Lower leg skin (tissue), 4 donors: ENCODE measurements at regions not wholly inside any gene's neighbourhood (a gene's known extent, or its start where the extent isn't known, plus 50 kb on each side); places are given as distances from the start of the nearest gene placed in this dataset.

Experiments used
- DNase-seq, 2 donors: peaks; one replicate each; pipeline ENCODE4 v3.0.0-alpha.2; 2019; ENCODE audit warnings: low spot score in 2 of 2
- H3K4me3 ChIP-seq: fragments of 200-600 bp; sonication (generic); 2 replicates; pipeline ENCODE4 v1.5.1; 2017; ENCODE audit warnings: mild to moderate bottlenecking, low read depth; ENCODE audit not compliant: poor library complexity, severe bottlenecking
- CTCF ChIP-seq, 3 donors: fragments of 450-650 bp; IDR thresholded peaks; one replicate each; pipeline ENCODE4 v1.5.1; 2016; ENCODE audit warnings: antibody characterized with exemption in 3 of 3, mild to moderate bottlenecking in 3 of 3, moderate library complexity in 2 of 3
- POLR2A ChIP-seq, 2 donors: fragments of 450-650 bp; IDR thresholded peaks; one replicate each; pipeline ENCODE4 v1.6.1; 2016 to 2017; ENCODE audit warnings: antibody characterized with exemption in 2 of 2, mild to moderate bottlenecking in 1 of 2, moderate library complexity in 1 of 2
- WGBS, 2 donors: methylation state at CpG; one replicate each; pipeline ENCODE4 v1.1.5; 2018; 5-methylcytosine and 5-hydroxymethylcytosine counted together
- intact Hi-C: fragments of 100-400 bp; cut with DNase I; formaldehyde crosslinking; loops from one replicate; pipeline ENCODE4 v1.15.0; 2023; ENCODE audit warnings: low total_unique reads

DNA sequence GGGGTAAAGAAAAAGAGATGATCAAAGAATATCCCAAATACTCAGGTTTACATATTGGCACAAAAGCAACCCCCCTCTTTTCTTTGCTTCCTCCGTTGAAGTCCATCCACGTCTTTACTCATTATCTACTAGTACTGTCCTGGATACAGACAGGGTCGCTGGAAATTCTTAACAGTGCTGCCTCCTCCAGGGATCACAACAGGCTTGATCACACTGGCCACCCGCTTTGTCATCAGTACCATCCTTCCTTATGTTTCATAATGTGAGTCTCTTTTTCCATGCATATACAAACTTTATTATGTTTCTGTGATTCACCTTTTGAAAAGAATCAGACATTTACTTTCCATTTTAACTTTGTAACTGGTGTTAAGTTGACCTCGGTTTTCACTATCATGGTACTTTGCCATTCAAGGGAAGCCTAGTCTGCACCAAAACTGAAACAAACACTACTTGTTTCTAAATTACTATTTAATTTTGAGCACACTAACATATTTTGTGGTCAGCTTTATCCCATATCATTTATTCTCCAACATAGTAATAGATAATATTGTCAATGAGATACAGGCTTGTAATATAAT is 387.5 kb upstream of the PPP1R2C start:
- 55 to 80% methylated on average over 5 of the region's 5 CpGs for WGBS, 2 donors
- no peak for TF ChIP-seq POLR2A (IDR thresholded peaks at IDR 0.05)
- no peak for TF ChIP-seq CTCF (IDR thresholded peaks at IDR 0.05)
- intact Hi-C loops = no loop called here
- DNase-seq = no peak
- no peak overlapping the region for H3K4me3 ChIP-seq

- no peak for DNase-seq
- intact Hi-C loops = no loop called here
- no peak for TF ChIP-seq CTCF (IDR thresholded peaks at IDR 0.05)
- TF ChIP-seq POLR2A (IDR thresholded peaks at IDR 0.05) = no peak
- no peak overlapping the region for H3K4me3 ChIP-seq
Observed at GRCh38 chrX:43166874-43167273, 388.9 kb upstream of the PPP1R2C start.

DNA sequence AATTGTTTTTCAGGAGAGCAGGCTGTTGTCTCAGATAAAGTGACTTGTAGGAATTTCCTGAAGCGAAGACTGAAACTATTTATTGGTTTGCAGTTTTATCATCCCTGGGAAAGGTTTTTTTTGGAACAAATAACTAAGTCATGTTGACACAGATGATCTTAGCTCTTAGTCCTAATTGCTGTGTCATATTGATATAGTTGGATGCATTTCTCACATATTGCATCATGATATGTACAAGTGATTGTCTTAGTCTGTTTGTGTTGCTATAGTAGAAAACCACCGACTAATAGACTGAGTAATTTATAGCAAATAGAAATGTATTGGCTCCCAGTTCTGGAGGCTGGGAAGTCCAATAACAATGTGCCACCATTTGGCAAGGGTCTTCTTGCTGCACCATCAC is 397.5 kb upstream of the PPP1R2C start:
- H3K4me3 ChIP-seq = no peak overlapping the region
- intact Hi-C loops = no loop called here
- WGBS, 2 donors = 56 to 69% methylated on average over 2 of the region's 2 CpGs
- no peak for DNase-seq
- no peak for TF ChIP-seq CTCF (IDR thresholded peaks at IDR 0.05)
- TF ChIP-seq POLR2A (IDR thresholded peaks at IDR 0.05) = no peak

GRCh38 chrX:43176686-43177085 is 398.7 kb upstream of the PPP1R2C start:
- TF ChIP-seq CTCF (IDR thresholded peaks at IDR 0.05) = no peak
- TF ChIP-seq POLR2A (IDR thresholded peaks at IDR 0.05) = no peak
- H3K4me3 ChIP-seq = no peak overlapping the region
- DNase-seq = no peak
- WGBS, 2 donors = 79 to 85% methylated on average over 6 of the region's 6 CpGs
- intact Hi-C loops = no loop called here

GRCh38 chrX:43188296-43188695 is 410.3 kb upstream of the PPP1R2C start:
- H3K4me3 ChIP-seq = no peak overlapping the region
- 94 to 100% methylated on average over 1 of the region's 1 CpG for WGBS, 2 donors
- no peak for DNase-seq
- TF ChIP-seq POLR2A (IDR thresholded peaks at IDR 0.05) = no peak
- no peak for TF ChIP-seq CTCF (IDR thresholded peaks at IDR 0.05)
- intact Hi-C loops = no loop called here

- intact Hi-C loops = no loop called here
- TF ChIP-seq POLR2A (IDR thresholded peaks at IDR 0.05) (no peak), CTCF (IDR thresholded peaks at IDR 0.05) (no peak)
- no peak for DNase-seq
Observed at GRCh38 chrX:43211570-43211969, 433.6 kb upstream of the PPP1R2C start.

More at GRCh38 chrX:43211570-43211969, 433.6 kb upstream of the PPP1R2C start:
- no peak overlapping the region for H3K4me3 ChIP-seq
